PC-9 (cell line): ENCODE measurements at regions not wholly inside any gene's neighbourhood (a gene's known extent, or its start where the extent isn't known, plus 50 kb on each side); places are given as distances from the start of the nearest gene placed in this dataset.

Source experiments
- CTCF ChIP-seq: fragments of 200-600 bp; sonication (generic); conservative IDR thresholded peaks from 2 replicates; pipeline ENCODE4 v1.6.1; 2017; ENCODE audit warnings: mixed run types, antibody characterized with exemption, mild to moderate bottlenecking, moderate library complexity
- EZH2 ChIP-seq: fragments of 200-600 bp; sonication (generic); IDR thresholded peaks from 2 replicates; pipeline ENCODE4 v1.8.0; 2017; ENCODE audit warnings: antibody characterized with exemption, low read depth

- no peak for TF ChIP-seq CTCF
- TF ChIP-seq EZH2, result no peak
Observed at GRCh38 chr15:96414875-96415274, 84.4 kb downstream of the NR2F2 start.
